GM12878 (cell line): ENCODE measurements at regions not wholly inside any gene's neighbourhood (a gene's known extent, or its start where the extent isn't known, plus 50 kb on each side); places are given as distances from the start of the nearest gene placed in this dataset.

Source experiments
- ATAC-seq: fragments of 200-7000 bp; cut with Tn5 transposase; 3 replicates; pipeline ENCODE4 v1.9.1; 2020; ENCODE audit warnings: mild to moderate bottlenecking, moderate library complexity
- BruUV-seq: library from RNA; stranded (reverse); fragments of 400-500 nt; replicated peaks from 2 replicates; lab custom pipeline; 2021; lab: Mats Ljungman, UMichigan
- CTCF ChIA-PET: fragments of 300-600 bp; sonication (Branson Sonifier 250); formaldehyde crosslinking; extraction: SDS; loops from one replicate; lab custom pipeline; 2021; ENCODE audit warnings: inconsistent platforms; lab: Yijun Ruan, JAX
- POLR2A ChIA-PET: fragments of 350-600 bp; formaldehyde crosslinking; extraction: SDS; loops from one replicate; lab custom pipeline; 2021; ENCODE audit warnings: inconsistent platforms; lab: Charles Lee
- RAD21 ChIA-PET: fragments of 300-600 bp; sonication (Branson Sonifier 250); formaldehyde crosslinking; loops from one replicate; lab custom pipeline; 2023; ENCODE audit warnings: antibody characterized with exemption; ENCODE audit not compliant: unreplicated experiment; lab: Charles Lee
- SMC1A ChIA-PET: fragments of 300-600 bp; sonication (Branson Sonifier 250); formaldehyde crosslinking; loops from one replicate; lab custom pipeline; 2023; ENCODE audit not compliant: unreplicated experiment, uncharacterized antibody; lab: Charles Lee
- DNase-seq: peaks from one replicate; pipeline ENCODE4 v3.0.0-alpha.2; 2011; ENCODE audit warnings: low read depth, low spot score
- FAIRE-seq: peaks from 3 replicates; lab custom pipeline; 2011; peaks lifted over from hg19 to GRCh38; lab: Jason Lieb, UNC
- H2AFZ ChIP-seq: 2 replicates; pipeline ENCODE4 v1.6.0; 2011; ENCODE audit warnings: low read depth, low read length, control low read depth; ENCODE audit not compliant: control insufficient read depth
- H3K27ac ChIP-seq: 2 replicates; pipeline ENCODE4 v1.5.1; 2011; ENCODE audit warnings: control low read depth; ENCODE audit not compliant: control insufficient read depth, insufficient read depth
- H3K27me3 ChIP-seq, 2 experiments: replicated peaks in 1 of 2; 2 replicates each; pipeline versions ENCODE4 v1.6.0 to v1.6.1; 2011; ENCODE audit warnings: low read length in 1 of 2; ENCODE audit not compliant: control insufficient read depth in 2 of 2, insufficient read depth in 2 of 2
- H3K36me3 ChIP-seq, 2 experiments: 2 replicates each; pipeline ENCODE4 v1.5.1; 2011; ENCODE audit warnings: low read length in 1 of 2; ENCODE audit not compliant: control insufficient read depth in 2 of 2, insufficient read depth in 2 of 2
- H3K4me1 ChIP-seq: 2 replicates; pipeline ENCODE4 v1.6.1; 2011; ENCODE audit warnings: mild to moderate bottlenecking, low read length, moderate library complexity, mixed read lengths; ENCODE audit not compliant: control insufficient read depth, insufficient read depth
- H3K4me2 ChIP-seq: 2 replicates; pipeline ENCODE4 v1.6.0; 2011; ENCODE audit warnings: control low read depth; ENCODE audit not compliant: control insufficient read depth, insufficient read depth
- H3K4me3 ChIP-seq: fragments of 200-600 bp; sonication (generic); 2 replicates; pipeline ENCODE4 v1.5.1; 2016
- H3K79me2 ChIP-seq: 2 replicates; pipeline ENCODE4 v1.6.0; 2011; ENCODE audit warnings: low read length; ENCODE audit not compliant: control insufficient read depth, insufficient read depth
- H3K9ac ChIP-seq: 2 replicates; pipeline ENCODE4 v1.8.0; 2011; ENCODE audit warnings: low read length, control low read depth, mixed read lengths; ENCODE audit not compliant: control insufficient read depth, insufficient read depth
- H3K9me3 ChIP-seq: replicated peaks from 3 replicates; pipeline ENCODE4 v1.5.1; 2011; ENCODE audit warnings: mild to moderate bottlenecking, low read length; ENCODE audit not compliant: control insufficient read depth, insufficient read depth
- H4K20me1 ChIP-seq: 2 replicates; pipeline ENCODE4 v1.6.0; 2011; ENCODE audit not compliant: control insufficient read depth, insufficient read depth
- ELK1 ChIP-seq: IDR thresholded peaks from 2 replicates; pipeline ENCODE4 v1.6.1; 2012; ENCODE audit warnings: low read depth, low read length, improper control_type of control experiment
- ETV6 ChIP-seq, 2 experiments: fragments of 450-650 bp in 1 of 2; IDR thresholded peaks in 1 of 2; conservative IDR thresholded peaks in 1 of 2; 2 replicates each; pipeline ENCODE4 v1.6.1; 2014; ENCODE audit warnings: antibody characterized with exemption in 1 of 2, borderline replicate concordance in 1 of 2, low read depth in 1 of 2, mild to moderate bottlenecking in 1 of 2, moderate library complexity in 1 of 2
- HDAC6 ChIP-seq: fragments of 200-600 bp; sonication (generic); IDR thresholded peaks from one replicate; pipeline ENCODE4 v1.8.0; 2017; ENCODE audit warnings: antibody characterized with exemption; ENCODE audit not compliant: unreplicated experiment
- IKZF1 ChIP-seq: fragments of 450-650 bp; conservative IDR thresholded peaks from 2 replicates; pipeline ENCODE4 v1.6.1; 2017; ENCODE audit warnings: antibody characterized with exemption, mild to moderate bottlenecking
- NFYB ChIP-seq: IDR thresholded peaks from 2 replicates; pipeline ENCODE4 v1.6.1; 2011; ENCODE audit warnings: low read depth, mild to moderate bottlenecking, low read length, improper control_type of control experiment, moderate library complexity; ENCODE audit not compliant: insufficient read depth
- RBBP5 ChIP-seq: fragments of 200-600 bp; sonication (generic); conservative IDR thresholded peaks from 2 replicates; pipeline ENCODE4 v1.6.1; 2016
- ZSCAN29 ChIP-seq: fragments of 450-650 bp; IDR thresholded peaks from 2 replicates; pipeline ENCODE4 v1.6.1; 2017; ENCODE audit warnings: mild to moderate bottlenecking, moderate library complexity
- WGBS: methylation state at CpG from one replicate; pipeline ENCODE4 v1.1.6; 2016; ENCODE audit warnings: low lambda C conversion rate; ENCODE audit not compliant: insufficient replicate concordance, insufficient coverage; ENCODE audit errors: missing lambda C conversion rate; 5-methylcytosine and 5-hydroxymethylcytosine counted together
- in situ Hi-C: fragments of 300-500 bp; cut with MboI; formaldehyde crosslinking; loops from 9 replicates; pipeline ENCODE4 v1.14.3; 2018; ENCODE audit warnings: mixed read lengths
- intact Hi-C: fragments of 100-400 bp; cut with micrococcal nuclease; formaldehyde crosslinking; loops from one replicate; pipeline ENCODE4 v1.14.2; 2022; ENCODE audit not compliant: unreplicated experiment

- TF ChIP-seq ELK1 (no peak), IKZF1 (no peak)
Measured at GRCh38 chr10:3337741-3338140, 165.2 kb upstream of the PITRM1 start (continued).

GRCh38 chr10:3336673-3337293 is 164.2 kb upstream of the PITRM1 start:
- no peaks in the 10 kb centered on the region for H3K36me3 ChIP-seq
- intact Hi-C loops (no loop called here), in situ Hi-C loops (no loop called here)
- H3K27me3 ChIP-seq: peaks cover 0 to 1% of the 10 kb centered on the region in 2 experiments; a peak in 2 of 4 replicates
- ATAC-seq: no peak
- no peak overlapping the region for H3K4me3 ChIP-seq
- no peak for TF ChIP-seq ETV6 (conservative IDR thresholded peaks at IDR 0.05 in 1 of 2, IDR thresholded peaks at IDR 0.05 in 1 of 2; ENCODE audit: borderline replicate concordance in 1 of 2, low read depth in 1 of 2)
- TF ChIP-seq HDAC6: no peak
- no peak for TF ChIP-seq RBBP5
- no peak for TF ChIP-seq NFYB
- no peak for TF ChIP-seq ZSCAN29
- H3K9me3 ChIP-seq: no peaks in the 10 kb centered on the region
- no peak overlapping the region for H3K27ac ChIP-seq
- RAD21 ChIA-PET: no interaction called here
- H3K4me2 ChIP-seq: no peak overlapping the region
- CTCF ChIA-PET: no interaction called here
- POLR2A ChIA-PET: no interaction called here
- SMC1A ChIA-PET: no interaction called here
- no peak overlapping the region for H2AFZ ChIP-seq
- no peaks in the 10 kb centered on the region for H3K79me2 ChIP-seq
- FAIRE-seq: no peak
- no peaks in the 10 kb centered on the region for H4K20me1 ChIP-seq
- no peak overlapping the region for H3K9ac ChIP-seq
- no TSS peak for BruUV-seq
- WGBS: 47% methylated on average over 9 of the region's 9 CpGs
- no peak for DNase-seq
- no peaks in the 10 kb centered on the region for H3K4me1 ChIP-seq
